Stimulated activated CD8-positive, alpha-beta memory T cell treated with anti-CD3 and anti-CD28 coated beads, Interleukin-15, amount 100 ng/mL, for 48 hours (primary cell): ENCODE measurements at regions not wholly inside any gene's neighbourhood (a gene's known extent, or its start where the extent isn't known, plus 50 kb on each side); places are given as distances from the start of the nearest gene placed in this dataset.

Source experiments
- DNase-seq, 2 donors: peaks; one replicate each; pipeline ENCODE4 v3.0.0-alpha.2; 2020; ENCODE audit warnings: low read depth in 2 of 2

GRCh38 chr1:82962658-82963057 lies 1036.3 kb downstream of the TTLL7 start:
- DNase-seq = no peak

DNA sequence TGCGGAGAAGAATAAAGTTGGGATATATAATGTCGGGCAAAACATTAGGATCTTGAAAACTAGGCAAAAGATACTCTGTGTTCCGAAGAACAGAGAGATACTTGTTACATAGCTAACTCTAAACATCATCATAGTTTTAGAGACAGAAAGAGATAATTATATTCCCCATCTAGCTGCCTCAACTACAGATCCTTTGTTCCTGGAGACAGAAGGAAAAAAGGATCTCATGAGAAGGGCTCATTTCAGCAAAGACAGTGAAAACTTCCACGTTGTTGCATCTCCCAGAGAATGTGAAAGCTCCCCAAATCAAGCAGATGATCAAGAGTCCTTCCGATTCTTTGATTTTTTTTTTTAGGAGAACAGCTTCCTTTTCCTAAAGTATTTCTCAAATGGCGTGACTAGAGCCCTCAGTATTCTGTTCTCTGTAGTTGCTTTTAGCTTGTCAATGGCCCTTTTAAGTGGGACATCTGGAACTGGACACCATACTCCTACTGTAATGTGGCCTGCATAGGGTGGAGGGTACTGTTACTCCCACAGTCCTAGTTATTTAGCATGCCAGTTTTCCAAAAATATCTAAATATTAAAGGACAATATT lies 1048.2 kb downstream of the TTLL7 start:
- no peak for DNase-seq

- DNase-seq = no peak
Observed at GRCh38 chr1:82948386-82948785, 1050.5 kb downstream of the TTLL7 start.

DNA sequence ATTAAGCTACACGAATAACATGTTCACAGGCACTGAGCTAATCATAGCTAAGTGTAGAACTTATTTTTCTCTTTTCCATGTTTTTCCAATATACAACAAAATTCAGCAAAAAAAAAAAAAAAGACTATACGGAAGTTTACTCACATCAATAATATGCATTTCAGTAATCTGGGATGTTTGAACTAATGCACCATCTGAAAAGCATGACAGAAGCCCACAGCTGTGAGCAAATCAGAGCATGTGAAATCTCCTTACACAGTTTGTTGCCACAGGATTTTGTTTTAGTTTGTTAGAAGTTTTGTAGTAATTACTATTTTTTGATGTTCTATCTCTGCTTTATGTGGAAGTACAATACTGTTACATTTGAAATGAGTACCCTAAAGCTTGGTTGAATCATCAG lies 1051.7 kb downstream of the TTLL7 start:
- no peak for DNase-seq

DNA sequence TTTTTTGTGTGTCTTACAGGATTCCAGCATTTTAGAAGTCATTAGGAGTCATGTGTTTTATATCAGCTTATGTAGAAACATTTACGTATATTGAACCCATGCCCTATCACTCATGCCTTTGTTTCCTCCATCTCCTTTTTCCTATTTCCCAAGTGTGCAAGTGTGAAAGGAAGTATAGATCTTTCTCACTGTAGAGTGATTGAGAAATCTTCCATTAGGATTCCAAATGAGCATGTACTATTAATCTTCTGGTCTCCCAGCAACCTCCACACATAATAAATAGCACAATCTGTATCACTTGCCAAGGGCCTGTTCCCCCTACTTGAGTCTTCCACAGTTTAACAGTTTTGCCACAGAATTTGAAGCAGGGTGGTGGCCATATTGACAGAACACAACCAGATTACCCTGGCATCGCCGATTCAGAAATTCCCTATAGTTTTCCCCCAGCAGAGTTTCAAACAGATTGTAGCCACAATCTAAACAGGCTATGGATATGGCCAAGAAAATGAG lies 1052.8 kb downstream of the TTLL7 start:
- DNase-seq = no peak

DNA sequence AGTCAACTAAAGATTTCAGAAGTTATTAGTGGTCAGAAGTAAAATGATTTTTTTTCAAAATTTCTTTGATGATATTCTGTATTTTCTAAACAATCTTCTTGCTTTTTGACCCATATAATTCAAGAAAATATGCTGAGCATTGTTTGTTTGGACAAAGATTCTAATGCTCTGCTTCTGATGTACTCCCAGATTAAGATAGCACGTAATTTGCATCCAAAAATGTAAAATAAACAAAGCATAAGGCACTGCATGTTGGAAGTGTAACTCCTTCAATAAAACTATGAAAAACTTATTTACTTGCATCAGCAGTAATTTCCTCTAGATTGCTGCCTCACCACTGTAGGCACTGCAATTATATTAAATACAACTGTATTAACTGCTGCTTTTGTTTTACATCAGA lies 1054.1 kb downstream of the TTLL7 start:
- no peak for DNase-seq

- no peak for DNase-seq
Observed at GRCh38 chr1:82934074-82934473, 1064.9 kb downstream of the TTLL7 start.

DNA sequence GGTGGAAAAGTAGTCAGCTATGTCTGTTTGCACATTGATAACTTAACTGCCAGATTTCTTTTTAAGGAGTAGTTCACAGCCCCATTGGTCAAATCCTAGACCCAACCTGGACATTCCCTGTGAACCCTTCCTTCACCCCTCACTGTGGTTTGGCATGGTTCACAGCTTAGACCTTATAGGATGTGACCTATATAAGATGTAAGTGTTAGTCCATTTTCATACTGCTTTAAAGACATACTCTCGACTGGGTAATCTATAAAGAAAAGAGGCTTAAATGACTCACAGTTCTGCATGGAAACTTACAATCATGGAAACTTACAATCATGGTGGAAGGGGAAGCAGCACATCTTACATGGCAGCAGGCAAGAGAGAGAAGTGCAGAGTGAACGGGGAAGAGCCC lies 1066.2 kb downstream of the TTLL7 start:
- no peak for DNase-seq

GRCh38 chr1:82932207-82932606 lies 1066.7 kb downstream of the TTLL7 start:
- no peak for DNase-seq

DNA sequence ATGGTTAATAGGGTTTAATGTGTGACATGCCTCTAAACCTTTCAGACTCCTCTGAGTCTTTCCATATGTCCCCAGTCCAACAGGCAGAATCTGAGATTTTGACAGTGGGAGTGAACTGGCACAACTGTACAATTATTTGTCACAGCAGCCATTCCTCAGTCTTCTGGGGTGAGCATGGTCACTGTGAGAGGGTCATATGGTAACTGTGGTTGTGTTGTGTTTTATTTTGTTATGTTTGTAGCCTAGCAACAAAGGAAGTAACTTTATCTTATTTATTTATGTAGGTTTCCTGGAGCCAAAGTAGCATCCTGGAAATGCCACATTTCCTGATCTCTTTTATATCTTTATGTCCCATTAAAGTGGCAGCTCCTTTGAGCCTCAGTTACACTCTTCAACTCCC lies 1067.9 kb downstream of the TTLL7 start:
- no peak for DNase-seq

DNA sequence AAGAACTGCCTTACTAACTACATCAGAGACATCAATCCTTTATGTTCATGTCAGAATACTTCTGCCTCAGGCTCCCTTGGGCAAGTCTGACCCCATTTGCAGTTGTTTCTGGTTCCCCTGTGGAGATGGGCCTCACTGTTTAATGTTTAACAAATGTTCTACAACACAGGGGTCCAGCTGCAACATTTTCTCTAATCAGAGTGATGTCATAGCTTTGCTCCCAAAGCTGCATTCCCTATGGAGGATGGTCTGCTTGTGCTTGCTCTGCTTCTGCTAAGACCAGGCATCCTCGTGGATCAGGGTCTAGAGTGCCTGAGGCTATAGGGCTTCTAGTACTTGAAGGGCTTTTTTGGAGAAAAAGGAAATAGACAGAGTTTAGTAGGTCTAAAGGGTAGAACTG lies 1071.2 kb downstream of the TTLL7 start:
- no peak for DNase-seq

- DNase-seq = no peak
Observed at GRCh38 chr1:82924666-82925065, 1074.3 kb downstream of the TTLL7 start.

- no peak for DNase-seq
Observed at GRCh38 chr1:82923931-82924330, 1075.0 kb downstream of the TTLL7 start.

- no peak for DNase-seq
Observed at GRCh38 chr1:82921759-82922158, 1077.2 kb downstream of the TTLL7 start.

DNA sequence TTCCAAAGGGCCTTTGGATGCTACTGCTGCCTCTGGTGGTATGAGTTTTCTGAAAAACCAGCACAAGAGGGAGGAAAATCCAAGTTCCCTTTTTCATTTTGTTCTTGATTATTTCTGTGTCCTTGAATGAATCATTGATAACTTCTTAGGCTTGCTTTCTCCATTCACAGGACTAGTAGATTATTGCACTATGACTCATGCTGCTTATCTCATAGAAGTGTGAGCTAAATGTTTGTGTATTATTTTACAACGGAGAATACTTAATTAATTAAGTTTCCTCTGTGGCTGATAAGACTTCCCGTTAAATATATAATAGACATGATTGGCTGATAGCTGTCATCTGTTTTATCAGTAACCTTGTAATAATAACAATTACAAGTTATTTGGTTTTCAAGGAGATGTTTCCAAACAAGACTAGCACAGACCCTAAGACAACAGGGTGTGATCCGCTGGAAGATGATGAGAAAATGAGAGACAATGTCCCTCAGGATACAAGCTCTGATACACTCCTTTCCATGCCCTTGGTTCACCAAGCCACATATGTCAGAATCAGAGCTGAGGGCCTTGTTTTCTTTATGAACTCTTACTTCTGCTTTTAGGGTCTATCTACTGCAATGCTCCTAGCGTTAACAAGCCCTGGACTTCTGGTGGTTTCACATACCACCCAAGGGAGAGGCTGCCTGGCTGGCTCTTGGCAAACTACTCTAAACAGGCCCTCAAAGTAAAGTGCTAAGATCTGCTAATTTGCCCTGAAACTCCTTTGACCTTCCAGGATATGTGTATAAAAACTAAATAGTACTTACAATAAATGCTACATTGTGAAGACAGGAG lies 1078.3 kb downstream of the TTLL7 start:
- no peak for DNase-seq

DNA sequence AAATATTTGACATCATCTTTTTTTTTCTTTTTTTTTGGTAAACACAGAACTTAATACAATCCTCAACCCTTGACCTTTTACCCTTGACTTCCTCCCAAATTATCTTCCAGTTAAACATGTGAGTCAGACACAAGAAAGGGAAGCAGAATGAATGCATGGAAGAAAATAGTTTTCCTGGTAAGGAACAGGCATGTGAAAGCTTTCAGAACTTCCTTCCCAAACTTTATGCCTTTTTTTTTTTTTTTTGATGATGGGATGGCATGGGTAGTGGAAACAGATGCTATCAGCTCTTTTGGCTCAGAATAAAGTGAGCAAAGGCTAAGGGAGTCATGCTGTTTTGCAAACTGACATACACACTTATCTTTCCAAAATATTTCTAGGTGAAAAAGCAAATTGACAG lies 1079.1 kb downstream of the TTLL7 start:
- DNase-seq = no peak

GRCh38 chr1:82907313-82907712 lies 1091.6 kb downstream of the TTLL7 start:
- DNase-seq = no peak

- DNase-seq = no peak
Observed at GRCh38 chr1:82903626-82904025, 1095.3 kb downstream of the TTLL7 start.

- no peak for DNase-seq
Observed at GRCh38 chr1:82901561-82901960, 1097.4 kb downstream of the TTLL7 start.

GRCh38 chr1:82901118-82901517 lies 1097.8 kb downstream of the TTLL7 start:
- DNase-seq = no peak

DNA sequence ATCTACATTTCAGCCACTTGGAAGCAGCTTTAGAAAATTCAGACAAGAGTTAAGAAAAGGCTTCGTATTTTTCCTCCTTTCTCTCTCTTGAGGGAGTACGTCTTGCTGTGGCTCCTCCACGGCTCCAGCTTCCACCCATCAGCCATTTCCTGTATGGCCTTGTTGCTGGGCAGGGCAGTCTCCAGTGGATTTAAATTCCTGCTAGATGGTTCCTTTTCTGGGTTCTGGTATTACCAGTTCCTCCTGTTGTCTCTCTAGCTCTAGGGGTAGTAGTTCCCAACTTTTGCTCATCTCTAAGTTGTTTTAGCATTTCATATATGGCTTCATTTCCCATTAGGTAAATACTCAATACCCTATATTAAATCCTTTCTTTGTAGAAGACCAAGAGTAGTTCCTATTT lies 1098.3 kb downstream of the ADGRL2 start:
- no peak for DNase-seq

DNA sequence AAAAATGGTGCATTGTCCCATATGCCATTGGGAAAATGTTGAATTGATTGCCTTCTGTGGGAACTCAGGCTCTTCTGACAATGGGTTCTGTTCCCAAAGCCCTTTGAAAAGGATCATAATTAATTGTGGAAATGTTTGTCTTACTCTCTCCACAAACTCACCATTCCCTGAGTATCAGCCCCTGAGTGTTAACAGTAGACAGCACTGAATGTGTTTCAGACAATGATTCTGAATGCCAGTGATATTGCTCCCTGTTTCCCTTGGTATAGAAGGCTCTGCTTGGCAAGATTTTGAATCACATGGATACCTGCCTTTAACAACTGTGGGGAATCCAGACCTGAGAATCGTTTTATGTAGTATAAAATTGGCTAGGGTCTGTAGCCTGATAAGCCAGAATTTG lies 1096.8 kb downstream of the ADGRL2 start:
- DNase-seq = no peak

- no peak for DNase-seq
Observed at GRCh38 chr1:82896036-82896435, 1095.3 kb downstream of the ADGRL2 start.
